ENCODE measurements at regions not wholly inside any gene's neighbourhood (a gene's known extent, or its start where the extent isn't known, plus 50 kb on each side); places are given as distances from the start of the nearest gene placed in this dataset.

GRCh38 chr18:30245766-30246455, 796.6 kb downstream of the DSC3 start:
- Mint-ChIP-seq H3K4me3 (no peak overlapping the region), H3K4me1 (ENCODE audit: unreplicated experiment) (no peaks in the 10 kb centered on the region), H3K9me3 (peaks cover 3% of the 10 kb centered on the region), H3K27ac (no peak overlapping the region), H3K27me3 (no peaks in the 10 kb centered on the region), H3K36me3 (no peaks in the 10 kb centered on the region)
- TF ChIP-seq CTCF (conservative IDR thresholded peaks at IDR 0.05) = no peak
- no peak for DNase-seq (ENCODE audit: extremely low spot score, unreplicated experiment)

GRCh38 chr18:30234755-30235154, 807.8 kb downstream of the DSC3 start:
- Mint-ChIP-seq H3K27me3 (peaks cover 3% of the 10 kb centered on the region), H3K4me1 (ENCODE audit: unreplicated experiment) (no peaks in the 10 kb centered on the region), H3K4me3 (no peak overlapping the region), H3K27ac (no peak overlapping the region), H3K36me3 (no peaks in the 10 kb centered on the region), H3K9me3 (no peaks in the 10 kb centered on the region)
- TF ChIP-seq CTCF (conservative IDR thresholded peaks at IDR 0.05) = no peak
- DNase-seq (ENCODE audit: extremely low spot score, unreplicated experiment) = no peak

GRCh38 chr18:30211112-30211511, 831.4 kb downstream of the DSC3 start:
- no peak for TF ChIP-seq CTCF (conservative IDR thresholded peaks at IDR 0.05)
- DNase-seq (ENCODE audit: extremely low spot score, unreplicated experiment) = no peak
- H3K4me3 Mint-ChIP-seq = no peak overlapping the region
- H3K27ac Mint-ChIP-seq = no peak overlapping the region
- H3K4me1 Mint-ChIP-seq (ENCODE audit: unreplicated experiment) = no peaks in the 10 kb centered on the region
- no peaks in the 10 kb centered on the region for H3K9me3 Mint-ChIP-seq
- H3K27me3 Mint-ChIP-seq = no peaks in the 10 kb centered on the region
- H3K36me3 Mint-ChIP-seq = no peaks in the 10 kb centered on the region

GRCh38 chr18:30208546-30208945, 834.0 kb downstream of the DSC3 start:
- no peak for TF ChIP-seq CTCF (conservative IDR thresholded peaks at IDR 0.05)
- no peaks in the 10 kb centered on the region for H3K36me3 Mint-ChIP-seq
- no peak for DNase-seq (ENCODE audit: extremely low spot score, unreplicated experiment)
- no peak overlapping the region for H3K27ac Mint-ChIP-seq
- H3K27me3 Mint-ChIP-seq = no peaks in the 10 kb centered on the region
- H3K9me3 Mint-ChIP-seq = no peaks in the 10 kb centered on the region
- H3K4me3 Mint-ChIP-seq = no peak overlapping the region
- no peaks in the 10 kb centered on the region for H3K4me1 Mint-ChIP-seq (ENCODE audit: unreplicated experiment)

GRCh38 chr18:30192216-30192615, 850.3 kb downstream of the DSC3 start:
- no peak for DNase-seq (ENCODE audit: extremely low spot score, unreplicated experiment)
- Mint-ChIP-seq H3K9me3 (peaks cover 4% of the 10 kb centered on the region), H3K27me3 (no peaks in the 10 kb centered on the region), H3K27ac (no peak overlapping the region), H3K36me3 (no peaks in the 10 kb centered on the region), H3K4me3 (no peak overlapping the region), H3K4me1 (ENCODE audit: unreplicated experiment) (no peaks in the 10 kb centered on the region)
- TF ChIP-seq CTCF (conservative IDR thresholded peaks at IDR 0.05) = no peak

GRCh38 chr18:30186245-30186644, 856.3 kb downstream of the DSC3 start:
- TF ChIP-seq CTCF (conservative IDR thresholded peaks at IDR 0.05) = no peak
- Mint-ChIP-seq H3K4me3 (no peak overlapping the region), H3K4me1 (ENCODE audit: unreplicated experiment) (no peaks in the 10 kb centered on the region), H3K9me3 (peaks cover 4% of the 10 kb centered on the region), H3K27ac (no peak overlapping the region), H3K36me3 (no peaks in the 10 kb centered on the region), H3K27me3 (no peaks in the 10 kb centered on the region)
- DNase-seq (ENCODE audit: extremely low spot score, unreplicated experiment) = no peak
